ENCODE measurements at regions not wholly inside any gene's neighbourhood (a gene's known extent, or its start where the extent isn't known, plus 50 kb on each side); places are given as distances from the start of the nearest gene placed in this dataset.
A peak's percentile ranks its signal among the peaks of the same experiment; 100 is the strongest.

DNA sequence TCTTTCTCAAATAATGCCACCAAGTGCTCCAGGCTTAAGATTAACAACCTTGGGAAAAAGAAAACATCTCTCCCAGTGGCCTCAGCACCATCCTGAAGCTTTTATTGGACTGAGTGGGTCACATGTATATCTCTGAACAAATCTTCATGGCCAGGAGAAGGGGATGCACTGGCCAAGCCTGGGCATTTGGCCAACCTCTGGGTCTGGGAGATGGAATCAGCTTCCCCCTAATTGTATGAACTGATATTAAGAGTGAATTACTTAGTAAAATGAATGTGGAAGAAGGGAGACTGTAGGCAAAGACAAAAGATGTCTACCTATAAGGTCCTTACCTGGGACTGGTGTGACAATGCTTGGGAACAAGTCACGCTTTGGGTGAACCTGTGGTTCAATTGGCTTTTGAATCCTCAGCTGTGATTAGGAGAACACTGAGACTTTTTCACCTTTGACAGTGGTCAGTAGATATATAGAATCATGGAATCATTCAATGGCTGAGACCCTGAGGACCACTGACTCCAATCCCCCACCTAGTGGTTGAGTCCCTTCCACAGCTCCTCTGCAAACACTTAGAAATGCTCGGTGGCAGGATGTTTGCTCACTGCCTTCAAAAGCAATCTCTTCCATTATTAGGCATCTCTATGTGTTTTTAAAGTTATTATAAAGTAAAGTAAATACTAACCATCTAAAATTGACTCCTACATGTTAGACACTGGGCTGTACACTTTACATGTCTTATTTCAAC, 102.6 kb upstream of the ATP1A1 start:
- Histone ChIP-seq H4K8ac (ENCODE audit: low read depth, low read length) (no peak overlapping the region), H3K79me2 (ENCODE audit: control insufficient read depth, insufficient read depth, low read length) (no peaks in the 10 kb centered on the region), H3K79me1 (ENCODE audit: low read length) (no peaks in the 10 kb centered on the region), H3K56ac (ENCODE audit: low read length) (no peak overlapping the region), H3K4ac (ENCODE audit: low read depth, low read length) (no peak overlapping the region), H3K4me1 (ENCODE audit: control insufficient read depth, low read depth, low read length) (no peaks in the 10 kb centered on the region), H3K36me3 (ENCODE audit: control insufficient read depth, insufficient read depth, low read length) (no peaks in the 10 kb centered on the region), H2BK120ac (ENCODE audit: low read depth, low read length) (no peak overlapping the region), H2AK5ac (ENCODE audit: low read length) (no peak overlapping the region), H3K4me2 (ENCODE audit: low read length) (no peak overlapping the region), H3K18ac (ENCODE audit: low read length) (no peak overlapping the region), H4K5ac (ENCODE audit: low read length) (no peak overlapping the region), H3K27me3 (ENCODE audit: insufficient read depth, low read length, poor library complexity) (no peaks in the 10 kb centered on the region), H2BK5ac (ENCODE audit: low read length) (no peak overlapping the region), H3K27ac (ENCODE audit: low read depth, low read length) (no peak overlapping the region), H2BK15ac (replicated peaks; ENCODE audit: low read depth) (no peak overlapping the region), H3K23ac (ENCODE audit: low read length) (no peak overlapping the region), H3K9ac (ENCODE audit: low read length) (no peak overlapping the region), H3K4me3 (ENCODE audit: low read length) (no peak overlapping the region)
- DNase-seq: no peak
- no CpG with 5 or more reads among the region's 2 CpGs for WGBS (ENCODE audit: extremely low coverage, insufficient coverage, low lambda C conversion rate)

DNA sequence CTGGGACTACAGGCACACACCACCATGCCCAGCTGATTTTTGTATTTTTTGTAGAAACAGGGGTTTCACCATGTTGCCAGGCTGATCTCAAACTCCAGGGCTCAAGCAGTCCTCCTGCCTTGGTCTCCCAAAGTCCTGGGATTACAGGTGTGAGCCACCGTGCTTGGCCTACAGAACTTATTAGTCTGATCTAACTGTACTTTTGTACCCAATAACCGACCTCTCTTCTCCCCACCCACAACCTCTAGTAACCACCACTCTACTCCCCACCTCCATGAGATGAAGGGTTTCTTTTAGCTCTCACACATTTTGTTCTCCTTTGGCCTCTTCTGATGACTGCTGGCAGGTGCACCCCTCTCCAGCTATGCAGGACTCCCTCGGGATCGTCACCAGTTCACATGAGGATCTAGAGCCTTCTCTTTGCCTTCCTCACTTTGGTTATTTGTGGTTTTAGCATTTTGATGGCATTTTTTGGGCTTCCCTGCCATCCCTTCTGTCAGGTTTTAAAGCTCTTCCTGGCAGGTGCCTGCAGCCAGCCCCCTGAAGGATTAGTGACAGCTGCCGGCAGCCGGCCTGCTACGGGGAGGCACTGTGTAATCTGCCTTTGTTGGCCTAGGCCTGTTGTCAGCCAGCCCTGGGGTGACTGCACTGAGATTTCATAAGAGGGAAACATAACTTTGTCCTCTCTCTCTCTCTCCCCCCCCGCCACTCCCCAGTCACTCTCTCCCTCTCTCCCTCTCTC, 99.8 kb upstream of the ATP1A1 start:
- H2BK15ac ChIP-seq (replicated peaks; ENCODE audit: low read depth): no peak overlapping the region
- H2BK120ac ChIP-seq (ENCODE audit: low read depth, low read length): no peak overlapping the region
- H3K4me1 ChIP-seq (ENCODE audit: control insufficient read depth, low read depth, low read length): no peaks in the 10 kb centered on the region
- H3K79me1 ChIP-seq (ENCODE audit: low read length): no peaks in the 10 kb centered on the region
- DNase-seq: no peak
- no peak overlapping the region for H3K56ac ChIP-seq (ENCODE audit: low read length)
- no peak overlapping the region for H3K9ac ChIP-seq (ENCODE audit: low read length)
- H3K23ac ChIP-seq (ENCODE audit: low read length): no peak overlapping the region
- H3K27me3 ChIP-seq (ENCODE audit: insufficient read depth, low read length, poor library complexity): no peaks in the 10 kb centered on the region
- no peaks in the 10 kb centered on the region for H3K79me2 ChIP-seq (ENCODE audit: control insufficient read depth, insufficient read depth, low read length)
- H4K5ac ChIP-seq (ENCODE audit: low read length): no peak overlapping the region
- no peak overlapping the region for H2BK5ac ChIP-seq (ENCODE audit: low read length)
- H3K4me2 ChIP-seq (ENCODE audit: low read length): no peak overlapping the region
- H3K27ac ChIP-seq (ENCODE audit: low read depth, low read length): no peak overlapping the region
- H3K4me3 ChIP-seq (ENCODE audit: low read length): no peak overlapping the region
- H3K18ac ChIP-seq (ENCODE audit: low read length): no peak overlapping the region
- no peaks in the 10 kb centered on the region for H3K36me3 ChIP-seq (ENCODE audit: control insufficient read depth, insufficient read depth, low read length)
- WGBS (ENCODE audit: extremely low coverage, insufficient coverage, low lambda C conversion rate): no CpG with 5 or more reads among the region's 8 CpGs
- H2AK5ac ChIP-seq (ENCODE audit: low read length): no peak overlapping the region
- H4K8ac ChIP-seq (ENCODE audit: low read depth, low read length): no peak overlapping the region
- H3K4ac ChIP-seq (ENCODE audit: low read depth, low read length): no peak overlapping the region

DNA sequence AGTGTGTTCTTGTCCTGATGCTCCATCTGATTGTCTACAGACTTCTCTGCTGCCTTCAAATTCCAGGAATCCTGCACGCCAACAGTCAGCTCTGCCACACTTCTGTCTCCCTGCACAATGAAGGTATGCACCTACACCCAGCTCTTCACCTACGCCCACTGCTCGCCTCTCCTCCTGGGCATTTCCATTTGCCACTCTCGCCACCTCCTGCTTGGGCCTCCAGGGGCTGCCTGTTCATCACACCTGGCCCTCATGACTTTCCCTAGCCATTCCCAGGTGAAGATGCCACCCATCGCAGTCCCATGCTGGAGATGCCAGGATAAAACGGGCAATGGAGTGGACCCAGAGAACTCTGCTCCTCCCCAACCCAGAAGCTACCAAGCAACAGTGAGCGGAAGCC, 96.5 kb upstream of the ATP1A1 start:
- Histone ChIP-seq H3K79me2 (ENCODE audit: control insufficient read depth, insufficient read depth, low read length) (no peaks in the 10 kb centered on the region), H4K5ac (ENCODE audit: low read length) (no peak overlapping the region), H3K4me2 (ENCODE audit: low read length) (no peak overlapping the region), H3K56ac (ENCODE audit: low read length) (no peak overlapping the region), H3K4me1 (ENCODE audit: control insufficient read depth, low read depth, low read length) (no peaks in the 10 kb centered on the region), H2AK5ac (ENCODE audit: low read length) (no peak overlapping the region), H3K9ac (ENCODE audit: low read length) (no peak overlapping the region), H3K27ac (ENCODE audit: low read depth, low read length) (no peak overlapping the region), H3K79me1 (ENCODE audit: low read length) (no peaks in the 10 kb centered on the region), H2BK120ac (ENCODE audit: low read depth, low read length) (no peak overlapping the region), H3K27me3 (ENCODE audit: insufficient read depth, low read length, poor library complexity) (no peaks in the 10 kb centered on the region), H3K4me3 (ENCODE audit: low read length) (no peak overlapping the region), H3K4ac (ENCODE audit: low read depth, low read length) (no peak overlapping the region), H3K18ac (ENCODE audit: low read length) (no peak overlapping the region), H2BK15ac (replicated peaks; ENCODE audit: low read depth) (no peak overlapping the region), H3K23ac (ENCODE audit: low read length) (no peak overlapping the region), H2BK5ac (ENCODE audit: low read length) (no peak overlapping the region), H3K36me3 (ENCODE audit: control insufficient read depth, insufficient read depth, low read length) (no peaks in the 10 kb centered on the region), H4K8ac (ENCODE audit: low read depth, low read length) (no peak overlapping the region)
- WGBS (ENCODE audit: extremely low coverage, insufficient coverage, low lambda C conversion rate): no CpG with 5 or more reads among the region's 7 CpGs
- no peak for DNase-seq

DNA sequence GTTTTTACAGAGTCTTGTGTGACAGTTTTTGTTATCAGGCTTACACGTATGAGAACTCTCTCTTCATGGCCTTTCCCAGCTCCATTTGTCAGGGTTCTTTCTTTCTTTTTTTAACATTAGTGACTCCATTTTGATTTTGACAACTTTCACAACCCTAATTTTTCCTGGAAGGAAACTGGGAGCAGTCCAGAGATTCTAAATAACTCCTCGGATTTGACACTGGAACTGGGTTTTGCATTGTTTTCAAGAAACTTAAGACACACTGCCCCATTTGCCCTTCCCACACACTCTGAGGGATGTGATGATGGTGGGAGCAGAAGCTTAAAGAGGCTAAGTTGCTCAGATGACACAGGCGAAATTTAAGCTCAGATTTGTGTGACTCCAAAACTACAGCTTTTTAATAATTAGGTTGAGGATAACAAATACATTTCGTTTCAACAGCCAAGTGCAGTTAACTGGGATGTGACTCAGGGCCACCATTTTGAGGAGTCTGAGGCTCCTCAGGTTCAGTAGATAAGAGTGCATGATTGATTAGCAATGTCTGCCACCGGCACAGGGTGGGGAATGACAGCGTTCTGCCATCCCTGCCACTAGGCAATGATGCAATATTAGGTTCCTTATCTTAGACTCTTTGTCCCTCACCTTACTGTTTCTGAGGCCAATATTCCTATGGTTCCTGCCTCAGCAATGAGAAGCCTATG, 95.1 kb upstream of the ATP1A1 start:
- Histone ChIP-seq H3K18ac (ENCODE audit: low read length) (no peak overlapping the region), H3K27me3 (ENCODE audit: insufficient read depth, low read length, poor library complexity) (no peaks in the 10 kb centered on the region), H4K8ac (ENCODE audit: low read depth, low read length) (no peak overlapping the region), H2BK5ac (ENCODE audit: low read length) (no peak overlapping the region), H3K36me3 (ENCODE audit: control insufficient read depth, insufficient read depth, low read length) (no peaks in the 10 kb centered on the region), H4K5ac (ENCODE audit: low read length) (no peak overlapping the region), H3K9ac (ENCODE audit: low read length) (no peak overlapping the region), H3K23ac (ENCODE audit: low read length) (no peak overlapping the region), H3K79me1 (ENCODE audit: low read length) (no peaks in the 10 kb centered on the region), H3K27ac (ENCODE audit: low read depth, low read length) (no peak overlapping the region), H3K56ac (ENCODE audit: low read length) (no peak overlapping the region), H3K4ac (ENCODE audit: low read depth, low read length) (no peak overlapping the region), H3K79me2 (ENCODE audit: control insufficient read depth, insufficient read depth, low read length) (no peaks in the 10 kb centered on the region), H3K4me1 (ENCODE audit: control insufficient read depth, low read depth, low read length) (no peaks in the 10 kb centered on the region), H2AK5ac (ENCODE audit: low read length) (no peak overlapping the region), H3K4me3 (ENCODE audit: low read length) (no peak overlapping the region), H3K4me2 (ENCODE audit: low read length) (no peak overlapping the region), H2BK15ac (replicated peaks; ENCODE audit: low read depth) (no peak overlapping the region), H2BK120ac (ENCODE audit: low read depth, low read length) (no peak overlapping the region)
- WGBS (ENCODE audit: extremely low coverage, insufficient coverage, low lambda C conversion rate): no CpG with 5 or more reads among the region's 6 CpGs
- DNase-seq: peak; percentile 18

DNA sequence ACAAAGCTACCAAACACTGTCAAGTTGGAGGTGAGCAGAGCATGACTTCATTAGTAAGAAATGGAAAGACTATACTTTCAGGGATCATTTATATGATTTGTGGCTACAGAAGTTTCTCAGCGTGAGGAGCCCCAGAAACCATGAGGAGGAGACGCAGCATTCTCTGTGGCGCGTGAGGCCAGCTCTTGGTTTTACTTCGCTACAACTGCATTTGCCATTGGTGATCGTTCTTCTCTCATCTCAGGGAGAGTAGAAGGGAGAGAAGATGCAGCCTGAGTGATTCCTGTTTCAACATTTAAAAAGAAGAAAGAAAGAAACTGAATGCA, 94.5 kb upstream of the ATP1A1 start:
- DNase-seq: no peak
- no CpG with 5 or more reads among the region's 6 CpGs for WGBS (ENCODE audit: extremely low coverage, insufficient coverage, low lambda C conversion rate)

More for the DNA sequence above, 94.5 kb upstream of the ATP1A1 start:
- Histone ChIP-seq H3K4me1 (ENCODE audit: control insufficient read depth, low read depth, low read length) (no peaks in the 10 kb centered on the region), H3K27ac (ENCODE audit: low read depth, low read length) (no peak overlapping the region), H2BK120ac (ENCODE audit: low read depth, low read length) (no peak overlapping the region), H3K56ac (ENCODE audit: low read length) (no peak overlapping the region), H3K27me3 (ENCODE audit: insufficient read depth, low read length, poor library complexity) (no peaks in the 10 kb centered on the region), H3K4me3 (ENCODE audit: low read length) (no peak overlapping the region), H3K79me1 (ENCODE audit: low read length) (no peaks in the 10 kb centered on the region), H4K8ac (ENCODE audit: low read depth, low read length) (no peak overlapping the region), H2BK5ac (ENCODE audit: low read length) (no peak overlapping the region), H3K23ac (ENCODE audit: low read length) (no peak overlapping the region), H2BK15ac (replicated peaks; ENCODE audit: low read depth) (no peak overlapping the region), H2AK5ac (ENCODE audit: low read length) (no peak overlapping the region), H3K9ac (ENCODE audit: low read length) (no peak overlapping the region), H3K18ac (ENCODE audit: low read length) (no peak overlapping the region), H4K5ac (ENCODE audit: low read length) (no peak overlapping the region), H3K4ac (ENCODE audit: low read depth, low read length) (no peak overlapping the region), H3K36me3 (ENCODE audit: control insufficient read depth, insufficient read depth, low read length) (no peaks in the 10 kb centered on the region), H3K79me2 (ENCODE audit: control insufficient read depth, insufficient read depth, low read length) (no peaks in the 10 kb centered on the region), H3K4me2 (ENCODE audit: low read length) (no peak overlapping the region)

All from mesendoderm (in vitro differentiated cells).